Thoracic aorta (tissue), 2 donors: ENCODE measurements at regions not wholly inside any gene's neighbourhood (a gene's known extent, or its start where the extent isn't known, plus 50 kb on each side); places are given as distances from the start of the nearest gene placed in this dataset.

ENCODE experiments used
- ATAC-seq: fragments of 150-250 bp; one replicate; pipeline ENCODE4 v1.8.0; 2017; ENCODE audit warnings: low read depth; ENCODE audit not compliant: insufficient number of reproducible peaks, low FRiP score
- DNase-seq: peaks from one replicate; pipeline ENCODE4 v3.0.0-alpha.2; 2020; ENCODE audit warnings: low spot score
- H3K27ac ChIP-seq, 2 donors: fragments of 200-600 bp; sonication (generic); 1 replicate in 1 of 2; 2 replicates in 1 of 2; pipeline ENCODE4 v1.5.1; 2016; ENCODE audit warnings: mild to moderate bottlenecking in 2 of 2, moderate library complexity in 2 of 2
- H3K27me3 ChIP-seq: fragments of 200-600 bp; sonication (generic); replicated peaks from 2 replicates; pipeline ENCODE4 v1.6.0; 2016; ENCODE audit warnings: mild to moderate bottlenecking; ENCODE audit not compliant: insufficient read depth
- H3K36me3 ChIP-seq: fragments of 200-600 bp; sonication (generic); one replicate; pipeline ENCODE4 v1.5.1; 2016
- H3K4me1 ChIP-seq, 2 donors: fragments of 200-600 bp; sonication (generic); 1 replicate in 1 of 2; 2 replicates in 1 of 2; pipeline versions ENCODE4 v1.5.1 to v1.6.0; 2016; ENCODE audit warnings: low read depth in 2 of 2, mild to moderate bottlenecking in 1 of 2; ENCODE audit not compliant: control insufficient read depth in 1 of 2
- H3K4me3 ChIP-seq: fragments of 200-600 bp; sonication (generic); 2 replicates; pipeline ENCODE4 v1.5.1; 2016; ENCODE audit warnings: mild to moderate bottlenecking
- H3K9me3 ChIP-seq: fragments of 200-600 bp; sonication (generic); 2 replicates; pipeline ENCODE4 v1.5.1; 2016
- TF ChIP-seq, protein P1 (sequence below): fragments of 200-600 bp; sonication (generic); IDR thresholded peaks from one replicate; pipeline ENCODE4 v1.5.1; 2019; ENCODE audit warnings: antibody characterized with exemption

DNA sequence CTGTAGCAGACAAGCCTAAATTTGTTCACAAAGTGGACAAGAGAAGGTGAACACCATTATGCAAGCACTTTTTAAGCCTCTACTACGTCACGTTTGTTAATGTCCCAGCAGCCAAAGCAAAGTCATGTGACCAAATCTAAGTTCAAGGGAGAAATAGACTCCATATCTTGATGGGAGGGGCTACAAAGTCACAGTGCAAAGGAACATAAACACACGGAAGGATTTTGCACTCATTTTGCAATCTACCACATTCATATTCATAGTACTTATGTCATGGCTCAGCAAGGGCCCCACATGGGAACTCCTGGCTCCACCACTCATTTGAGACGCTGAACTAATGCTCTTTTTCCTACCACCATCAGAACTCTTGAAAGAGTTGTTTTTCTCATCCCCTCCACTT is 139.0 kb upstream of the JADE1 start:
- Histone ChIP-seq H3K4me3 (no peak overlapping the region), H3K36me3 (no peaks in the 10 kb centered on the region), H3K4me1 (peaks cover 10 to 13% of the 10 kb centered on the region in 2 donors), H3K9me3 (no peaks in the 10 kb centered on the region), H3K27me3 (no peaks in the 10 kb centered on the region), H3K27ac (no peak overlapping the region)
- ATAC-seq (no peak), DNase-seq (no peak)
- TF ChIP-seq, protein P1, sequence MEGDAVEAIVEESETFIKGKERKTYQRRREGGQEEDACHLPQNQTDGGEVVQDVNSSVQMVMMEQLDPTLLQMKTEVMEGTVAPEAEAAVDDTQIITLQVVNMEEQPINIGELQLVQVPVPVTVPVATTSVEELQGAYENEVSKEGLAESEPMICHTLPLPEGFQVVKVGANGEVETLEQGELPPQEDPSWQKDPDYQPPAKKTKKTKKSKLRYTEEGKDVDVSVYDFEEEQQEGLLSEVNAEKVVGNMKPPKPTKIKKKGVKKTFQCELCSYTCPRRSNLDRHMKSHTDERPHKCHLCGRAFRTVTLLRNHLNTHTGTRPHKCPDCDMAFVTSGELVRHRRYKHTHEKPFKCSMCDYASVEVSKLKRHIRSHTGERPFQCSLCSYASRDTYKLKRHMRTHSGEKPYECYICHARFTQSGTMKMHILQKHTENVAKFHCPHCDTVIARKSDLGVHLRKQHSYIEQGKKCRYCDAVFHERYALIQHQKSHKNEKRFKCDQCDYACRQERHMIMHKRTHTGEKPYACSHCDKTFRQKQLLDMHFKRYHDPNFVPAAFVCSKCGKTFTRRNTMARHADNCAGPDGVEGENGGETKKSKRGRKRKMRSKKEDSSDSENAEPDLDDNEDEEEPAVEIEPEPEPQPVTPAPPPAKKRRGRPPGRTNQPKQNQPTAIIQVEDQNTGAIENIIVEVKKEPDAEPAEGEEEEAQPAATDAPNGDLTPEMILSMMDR = no peak

DNA sequence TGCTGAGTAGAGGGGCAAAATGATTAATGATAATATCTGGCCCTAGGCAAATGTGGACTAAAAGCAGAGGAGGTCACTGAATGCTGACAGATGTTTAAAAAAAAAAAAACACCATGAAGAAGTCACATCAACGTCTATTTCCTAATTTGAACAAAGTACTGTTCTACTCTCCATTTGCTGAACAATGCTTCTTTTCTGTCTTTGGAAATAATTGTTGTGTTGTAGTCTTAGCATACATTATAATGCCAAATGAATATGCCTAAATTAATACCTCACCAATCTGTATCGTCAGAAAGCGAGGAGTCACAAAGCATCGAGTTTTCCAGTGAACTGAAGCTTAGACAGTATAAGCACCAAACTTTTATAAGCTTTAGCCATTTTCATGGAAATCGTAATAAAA is 140.9 kb upstream of the JADE1 start:
- Histone ChIP-seq H3K36me3 (no peaks in the 10 kb centered on the region), H3K4me1 (peaks cover 0 to 2% of the 10 kb centered on the region in 2 donors), H3K4me3 (no peak overlapping the region), H3K27me3 (no peaks in the 10 kb centered on the region), H3K27ac (no peak overlapping the region), H3K9me3 (no peaks in the 10 kb centered on the region)
- DNase-seq = no peak
- ATAC-seq = no peak
- TF ChIP-seq, protein P1 = no peak

DNA sequence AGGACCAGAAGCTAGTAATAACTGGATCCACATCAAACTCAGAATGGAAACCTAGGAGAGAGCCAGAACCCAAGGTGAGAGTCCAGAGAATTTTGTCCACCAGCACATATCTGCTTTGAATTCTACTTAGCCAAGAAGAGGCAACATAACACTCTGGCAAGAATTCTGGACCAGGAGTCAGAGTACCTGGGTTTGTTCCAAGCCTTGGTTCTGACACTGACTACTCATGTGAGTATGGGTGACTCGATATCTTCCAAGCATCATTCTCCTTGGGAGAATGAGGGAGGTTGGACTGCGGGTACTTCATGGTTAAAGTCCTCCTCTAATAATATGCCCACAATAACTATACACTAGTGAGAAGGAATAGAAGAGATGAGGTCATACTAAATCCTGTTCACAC is 144.0 kb upstream of the JADE1 start:
- Histone ChIP-seq H3K4me1 (peaks cover 0 to 21% of the 10 kb centered on the region in 2 donors), H3K9me3 (no peaks in the 10 kb centered on the region), H3K27ac (no peak overlapping the region), H3K27me3 (no peaks in the 10 kb centered on the region), H3K4me3 (no peak overlapping the region), H3K36me3 (no peaks in the 10 kb centered on the region)
- TF ChIP-seq, protein P1 = no peak
- DNase-seq = no peak
- ATAC-seq = no peak

DNA sequence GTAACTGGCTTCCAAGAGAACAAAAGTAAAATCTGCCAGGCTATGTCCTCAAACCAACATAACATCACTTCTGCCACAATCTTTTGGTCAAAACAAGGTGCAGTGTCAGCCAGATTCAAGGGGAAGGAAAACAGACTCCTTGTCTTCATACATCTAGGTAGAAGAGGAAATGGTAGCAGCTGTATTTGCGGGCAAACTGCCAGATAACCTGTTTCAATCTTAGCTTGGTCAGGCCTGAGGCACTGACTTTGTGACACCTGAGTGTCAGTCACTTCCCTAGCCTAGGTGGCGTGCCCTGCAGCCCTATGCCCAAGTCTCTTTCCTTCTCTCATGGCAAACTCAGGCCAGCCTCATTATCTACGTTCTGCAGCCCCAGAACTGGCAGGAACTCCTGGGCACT is 146.2 kb upstream of the JADE1 start:
- Histone ChIP-seq H3K4me1 (peaks cover 12 to 41% of the 10 kb centered on the region in 2 donors), H3K4me3 (no peak overlapping the region), H3K27me3 (no peaks in the 10 kb centered on the region), H3K36me3 (no peaks in the 10 kb centered on the region), H3K9me3 (no peaks in the 10 kb centered on the region), H3K27ac (no peak overlapping the region)
- TF ChIP-seq, protein P1 = no peak
- no peak for DNase-seq
- no peak for ATAC-seq

DNA sequence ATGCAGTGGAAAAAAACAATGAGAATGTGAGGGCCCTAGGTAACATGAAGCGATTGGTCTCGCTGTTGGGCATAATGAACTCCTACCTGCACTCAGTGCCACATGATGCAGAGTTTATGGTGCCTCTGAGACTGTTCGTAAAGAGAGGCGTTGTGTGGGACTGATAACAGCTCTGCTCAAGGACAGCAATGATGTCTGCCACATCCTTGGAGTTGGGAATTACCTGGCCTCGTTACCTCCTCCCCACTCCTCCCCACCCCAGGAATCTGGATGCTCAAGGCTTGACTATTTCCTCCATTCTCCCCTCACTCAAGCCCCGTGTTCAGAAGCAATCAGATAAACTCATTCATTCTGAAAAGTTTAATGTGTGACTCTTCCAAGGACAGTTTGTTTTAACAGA is 148.0 kb upstream of the JADE1 start:
- ATAC-seq (no peak), DNase-seq (no peak)
- H3K27me3 ChIP-seq = no peaks in the 10 kb centered on the region
- H3K4me1 ChIP-seq = peaks cover 17 to 56% of the 10 kb centered on the region in 2 donors
- H3K9me3 ChIP-seq = no peaks in the 10 kb centered on the region
- peak overlapping the region; percentile 46 to 50 for H3K27ac ChIP-seq
- H3K4me3 ChIP-seq = no peak overlapping the region
- TF ChIP-seq, protein P1 = no peak
- no peaks in the 10 kb centered on the region for H3K36me3 ChIP-seq
